DND-41 (cell line): ENCODE measurements at regions not wholly inside any gene's neighbourhood (a gene's known extent, or its start where the extent isn't known, plus 50 kb on each side); places are given as distances from the start of the nearest gene placed in this dataset.

ENCODE experiments used
- ATAC-seq: fragments of 200-7000 bp; cut with Tn5 transposase; 3 replicates; pipeline ENCODE4 v1.9.1; 2021; ENCODE audit warnings: low read depth; ENCODE audit not compliant: insufficient read depth
- DNase-seq: peaks from one replicate; pipeline ENCODE4 v3.0.0-alpha.2; 2020
- H2AFZ ChIP-seq: 2 replicates; pipeline ENCODE4 v1.6.0; 2012; ENCODE audit warnings: low read depth, low read length
- H3K27ac ChIP-seq: 2 replicates; pipeline ENCODE4 v1.5.1; 2012; ENCODE audit warnings: low read length, inconsistent platforms
- H3K27me3 ChIP-seq: fragments of 200-600 bp; sonication (generic); 2 replicates; pipeline ENCODE4 v1.6.0; 2012; ENCODE audit warnings: low read length, mild to moderate bottlenecking, inconsistent platforms; ENCODE audit not compliant: insufficient read depth, poor library complexity
- H3K36me3 ChIP-seq: 2 replicates; pipeline ENCODE4 v1.5.1; 2012; ENCODE audit warnings: low read length, inconsistent platforms; ENCODE audit not compliant: insufficient read depth
- H3K4me1 ChIP-seq: 2 replicates; pipeline ENCODE4 v1.5.1; 2012; ENCODE audit warnings: mild to moderate bottlenecking, low read length; ENCODE audit not compliant: insufficient read depth
- H3K4me2 ChIP-seq: 2 replicates; pipeline ENCODE4 v1.6.0; 2012; ENCODE audit warnings: mild to moderate bottlenecking, moderate library complexity, low read length, inconsistent platforms; ENCODE audit not compliant: insufficient read depth
- H3K4me3 ChIP-seq, 2 experiments: fragments of 200-600 bp in 1 of 2; shearing (Covaris generic) in 1 of 2; 2 replicates each; pipeline ENCODE4 v1.5.1; 2012 to 2016; ENCODE audit warnings: inconsistent platforms in 2 of 2, low read length in 2 of 2, mild to moderate bottlenecking in 2 of 2, low read depth in 1 of 2, moderate library complexity in 1 of 2
- H3K79me2 ChIP-seq: 2 replicates; pipeline ENCODE4 v1.6.0; 2012; ENCODE audit warnings: low read length, inconsistent platforms; ENCODE audit not compliant: insufficient read depth
- H3K9ac ChIP-seq: 2 replicates; pipeline ENCODE4 v1.6.0; 2012; ENCODE audit warnings: low read depth, mild to moderate bottlenecking, inconsistent platforms, low read length, moderate library complexity
- H3K9me3 ChIP-seq: 2 replicates; pipeline ENCODE4 v1.5.1; 2012; ENCODE audit warnings: low read length, moderate library complexity, mild to moderate bottlenecking, inconsistent platforms; ENCODE audit not compliant: insufficient read depth, severe bottlenecking
- H4K20me1 ChIP-seq: 2 replicates; pipeline ENCODE4 v1.6.0; 2012; ENCODE audit warnings: low read length; ENCODE audit not compliant: insufficient read depth
- CTCF ChIP-seq: IDR thresholded peaks from 2 replicates; pipeline ENCODE4 v1.5.1; 2012; ENCODE audit warnings: borderline replicate concordance, low read length, moderate library complexity, mild to moderate bottlenecking; ENCODE audit not compliant: poor library complexity, severe bottlenecking; ENCODE audit errors: extremely low read depth
- EZH2 ChIP-seq: IDR thresholded peaks from 3 replicates; pipeline ENCODE4 v1.6.1; 2012; ENCODE audit warnings: borderline replicate concordance, low read depth, mild to moderate bottlenecking, moderate library complexity, low read length, inconsistent platforms; ENCODE audit not compliant: severe bottlenecking

GRCh38 chr14:76672123-76672522, 89.1 kb upstream of the VASH1 start:
- Histone ChIP-seq H3K27me3 (peaks cover 10% of the 10 kb centered on the region), H3K4me2 (no peak overlapping the region), H3K79me2 (no peaks in the 10 kb centered on the region), H3K9ac (no peak overlapping the region), H3K36me3 (no peaks in the 10 kb centered on the region), H3K27ac (no peak overlapping the region), H3K9me3 (no peaks in the 10 kb centered on the region), H2AFZ (no peak overlapping the region), H3K4me1 (no peaks in the 10 kb centered on the region), H3K4me3 (no peak overlapping the region), H4K20me1 (no peaks in the 10 kb centered on the region)
- DNase-seq (no peak), ATAC-seq (no peak)
- TF ChIP-seq CTCF = no peak
- TF ChIP-seq EZH2 = no peak

GRCh38 chr14:76673261-76673660, 88.0 kb upstream of the VASH1 start:
- Histone ChIP-seq H2AFZ (no peak overlapping the region), H3K4me2 (no peak overlapping the region), H3K79me2 (no peaks in the 10 kb centered on the region), H3K36me3 (no peaks in the 10 kb centered on the region), H3K9me3 (no peaks in the 10 kb centered on the region), H3K27ac (no peak overlapping the region), H3K9ac (no peak overlapping the region), H4K20me1 (no peaks in the 10 kb centered on the region), H3K4me1 (no peaks in the 10 kb centered on the region), H3K27me3 (peaks cover 10% of the 10 kb centered on the region), H3K4me3 (no peak overlapping the region)
- ATAC-seq (no peak), DNase-seq (no peak)
- no peak for TF ChIP-seq EZH2
- TF ChIP-seq CTCF = no peak

- Histone ChIP-seq H3K27ac (no peak overlapping the region), H3K9me3 (no peaks in the 10 kb centered on the region), H2AFZ (no peak overlapping the region), H3K4me2 (no peak overlapping the region), H3K27me3 (peaks cover 10% of the 10 kb centered on the region), H3K4me1 (no peaks in the 10 kb centered on the region), H3K79me2 (no peaks in the 10 kb centered on the region), H3K36me3 (no peaks in the 10 kb centered on the region), H3K4me3 (no peak overlapping the region), H4K20me1 (no peaks in the 10 kb centered on the region), H3K9ac (no peak overlapping the region)
- TF ChIP-seq CTCF = no peak
- TF ChIP-seq EZH2 = no peak
- ATAC-seq = no peak
- no peak for DNase-seq
Observed at GRCh38 chr14:76675046-76675445, 86.2 kb upstream of the VASH1 start.

- Histone ChIP-seq H3K36me3 (no peaks in the 10 kb centered on the region), H3K79me2 (no peaks in the 10 kb centered on the region), H3K9ac (no peak overlapping the region), H2AFZ (no peak overlapping the region), H3K27me3 (peaks cover 8% of the 10 kb centered on the region), H4K20me1 (no peaks in the 10 kb centered on the region), H3K27ac (no peak overlapping the region), H3K4me3 (no peak overlapping the region), H3K9me3 (peaks cover under 1% of the 10 kb centered on the region), H3K4me1 (no peaks in the 10 kb centered on the region), H3K4me2 (no peak overlapping the region)
- no peak for TF ChIP-seq EZH2
- no peak for TF ChIP-seq CTCF
- DNase-seq = no peak
- ATAC-seq = no peak
Observed at GRCh38 chr14:76676539-76676938, 84.7 kb upstream of the VASH1 start.
